Activated CD4-positive, alpha-beta memory T cell treated with anti-CD3 and anti-CD28 coated beads, Interleukin-2, amount 10 ng/mL, durations not matched to agents 7 days and 5 days (primary cell): ENCODE measurements at regions not wholly inside any gene's neighbourhood (a gene's known extent, or its start where the extent isn't known, plus 50 kb on each side); places are given as distances from the start of the nearest gene placed in this dataset.

Experiments
- CTCF ChIA-PET: fragments of 350-600 bp; sonication (Branson Sonifier 250); formaldehyde crosslinking; loops from one replicate; lab custom pipeline; 2021; ENCODE audit warnings: antibody characterized with exemption, inconsistent platforms; lab: Charles Lee
- POLR2A ChIA-PET: fragments of 350-600 bp; sonication (Branson Sonifier 250); formaldehyde crosslinking; loops from one replicate; lab custom pipeline; 2021; ENCODE audit warnings: antibody characterized with exemption; lab: Charles Lee
- DNase-seq: peaks from one replicate; pipeline ENCODE4 v3.0.0-alpha.2; 2020
- H3K27ac Mint-ChIP-seq: one replicate; pipeline ENCODE4 v1.8.0; 2021; ENCODE audit warnings: mild to moderate bottlenecking, mixed read lengths
- H3K27me3 Mint-ChIP-seq: one replicate; pipeline ENCODE4 v1.8.0; 2021; ENCODE audit warnings: mixed read lengths
- H3K36me3 Mint-ChIP-seq: one replicate; pipeline ENCODE4 v1.8.0; 2021; ENCODE audit warnings: low read depth, mixed read lengths
- H3K4me1 Mint-ChIP-seq: one replicate; pipeline ENCODE4 v1.8.0; 2021; ENCODE audit warnings: mixed read lengths
- H3K4me3 Mint-ChIP-seq: one replicate; pipeline ENCODE4 v1.8.0; 2021; ENCODE audit warnings: mild to moderate bottlenecking, mixed read lengths
- H3K9me3 Mint-ChIP-seq: one replicate; pipeline ENCODE4 v1.8.0; 2021; ENCODE audit warnings: mixed read lengths

DNA sequence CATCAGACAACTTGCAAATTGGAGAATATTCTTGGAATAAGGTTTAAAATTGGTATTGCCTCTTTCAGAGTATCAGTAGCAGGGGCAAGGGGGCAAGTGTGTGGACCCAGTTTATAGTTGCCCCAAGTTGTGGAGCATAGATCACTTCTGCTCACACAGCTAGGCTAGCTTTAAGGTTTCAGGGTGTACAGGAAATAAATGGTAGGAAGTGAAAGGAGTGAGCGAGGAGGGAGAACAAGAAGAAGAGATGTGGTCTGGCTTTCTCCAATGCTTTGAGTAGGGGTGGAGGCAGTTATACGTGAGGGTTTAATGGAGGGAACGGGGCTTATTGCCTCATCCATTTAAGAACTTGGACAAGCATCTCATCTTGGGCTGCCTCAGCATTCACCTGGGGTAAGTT is 290.0 kb upstream of the CFAP20DC start:
- ChIA-PET POLR2A (no interaction called here), CTCF (no interaction called here)
- Mint-ChIP-seq H3K27me3 (no peaks in the 10 kb centered on the region), H3K36me3 (no peaks in the 10 kb centered on the region), H3K4me3 (no peak overlapping the region), H3K9me3 (no peaks in the 10 kb centered on the region), H3K27ac (no peak overlapping the region), H3K4me1 (no peaks in the 10 kb centered on the region)
- no peak for DNase-seq

DNA sequence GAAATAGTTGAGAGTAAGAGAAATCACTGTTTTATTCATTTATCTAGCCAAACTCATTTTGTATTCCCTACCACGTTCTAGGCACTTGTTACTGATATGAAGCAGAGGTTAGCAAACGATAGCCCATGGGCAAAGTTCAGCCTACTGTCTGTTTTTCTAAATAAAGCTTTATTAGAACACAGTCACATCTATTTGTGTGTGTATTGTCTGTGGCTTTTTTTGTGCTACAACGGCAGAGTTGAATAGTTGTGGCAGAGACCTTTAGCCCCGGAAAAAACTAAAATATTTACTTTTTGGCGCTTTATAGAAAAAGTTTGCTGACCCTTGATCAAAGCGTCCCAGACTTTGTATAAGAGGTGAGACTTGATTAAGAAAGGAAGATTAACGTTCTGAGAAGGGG is 289.1 kb upstream of the CFAP20DC start:
- Mint-ChIP-seq H3K4me1 (no peaks in the 10 kb centered on the region), H3K36me3 (peaks cover 2% of the 10 kb centered on the region), H3K9me3 (peaks cover 2% of the 10 kb centered on the region), H3K27ac (no peak overlapping the region), H3K4me3 (no peak overlapping the region), H3K27me3 (no peaks in the 10 kb centered on the region)
- ChIA-PET POLR2A (no interaction called here), CTCF (no interaction called here)
- no peak for DNase-seq

DNA sequence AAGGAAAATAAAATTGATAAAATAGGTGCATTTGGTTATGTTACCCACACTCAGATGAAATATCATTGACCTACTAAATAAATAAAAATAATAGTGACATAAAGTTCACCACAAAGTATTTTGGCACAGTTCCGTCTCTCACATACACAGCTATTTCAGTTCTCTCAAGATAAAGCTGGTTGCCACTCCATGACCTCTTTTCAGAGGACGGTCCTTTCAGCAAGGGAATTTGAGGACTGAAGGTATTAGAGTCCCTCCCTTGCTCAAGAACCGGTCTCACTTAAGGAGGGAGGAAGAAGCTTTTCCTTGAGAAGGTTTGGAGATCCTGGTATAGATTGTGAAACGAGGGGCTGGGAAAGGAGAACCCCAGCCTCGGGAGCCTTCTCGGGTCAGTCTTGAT is 285.5 kb upstream of the CFAP20DC start:
- H3K9me3 Mint-ChIP-seq: peaks cover 4% of the 10 kb centered on the region
- DNase-seq: no peak
- H3K4me3 Mint-ChIP-seq: no peak overlapping the region
- H3K27me3 Mint-ChIP-seq: no peaks in the 10 kb centered on the region
- no peak overlapping the region for H3K27ac Mint-ChIP-seq
- no peaks in the 10 kb centered on the region for H3K4me1 Mint-ChIP-seq
- H3K36me3 Mint-ChIP-seq: peaks cover 2% of the 10 kb centered on the region
- CTCF ChIA-PET: no interaction called here
- POLR2A ChIA-PET: no interaction called here

DNA sequence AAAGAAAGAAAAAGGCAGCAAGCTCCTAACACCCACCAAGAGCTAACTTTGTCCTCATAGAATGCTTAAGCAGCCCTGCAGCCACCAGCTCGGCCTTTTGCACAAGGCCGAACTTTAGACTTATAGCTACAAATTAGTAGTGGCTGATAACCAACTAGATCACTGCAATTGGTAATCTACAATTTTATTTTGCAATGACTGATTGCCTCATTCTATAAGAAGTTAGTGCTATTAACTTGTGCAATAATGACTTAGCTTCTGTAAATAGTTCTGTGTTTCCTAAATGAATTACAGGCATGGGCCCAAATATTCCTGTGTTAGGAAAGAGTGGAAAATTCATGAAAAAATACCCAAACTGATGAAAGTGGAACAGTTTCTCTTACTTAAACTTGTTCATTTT is 284.8 kb upstream of the CFAP20DC start:
- peaks cover 2% of the 10 kb centered on the region for H3K36me3 Mint-ChIP-seq
- no peak for DNase-seq
- ChIA-PET CTCF (no interaction called here), POLR2A (no interaction called here)
- H3K4me1 Mint-ChIP-seq: no peaks in the 10 kb centered on the region
- no peak overlapping the region for H3K4me3 Mint-ChIP-seq
- H3K9me3 Mint-ChIP-seq: peaks cover 4% of the 10 kb centered on the region
- no peaks in the 10 kb centered on the region for H3K27me3 Mint-ChIP-seq
- H3K27ac Mint-ChIP-seq: no peak overlapping the region

DNA sequence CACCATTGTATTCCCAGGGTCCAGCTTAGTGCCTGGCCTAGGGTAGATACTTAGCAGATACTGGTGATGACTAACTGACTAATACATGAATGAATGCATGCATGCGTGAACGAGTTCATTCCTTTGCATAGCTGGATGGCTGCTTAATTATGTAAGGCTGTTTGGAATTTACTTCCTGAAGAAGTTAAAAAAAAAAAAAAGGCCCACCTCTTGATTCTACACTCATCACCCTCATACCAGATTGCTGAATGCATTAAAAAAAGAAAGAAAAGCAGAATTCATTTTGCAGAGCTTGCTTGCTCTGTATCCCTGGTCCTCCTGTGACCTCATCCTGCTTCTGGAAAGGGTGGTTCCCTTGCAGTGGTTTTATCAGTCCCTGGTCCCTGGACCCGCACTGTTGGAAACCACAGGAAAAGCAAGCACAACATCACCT is 277.6 kb upstream of the CFAP20DC start:
- no peaks in the 10 kb centered on the region for H3K36me3 Mint-ChIP-seq
- no peak overlapping the region for H3K27ac Mint-ChIP-seq
- ChIA-PET CTCF (interaction anchor here (1.8 kb wide), 1 partner anchor 13 kb away, joined by 5 read pairs; no protein-coding TSS in a partner anchor), POLR2A (no interaction called here)
- H3K4me1 Mint-ChIP-seq: no peaks in the 10 kb centered on the region
- no peaks in the 10 kb centered on the region for H3K9me3 Mint-ChIP-seq
- DNase-seq: no peak
- no peaks in the 10 kb centered on the region for H3K27me3 Mint-ChIP-seq
- H3K4me3 Mint-ChIP-seq: no peak overlapping the region

DNA sequence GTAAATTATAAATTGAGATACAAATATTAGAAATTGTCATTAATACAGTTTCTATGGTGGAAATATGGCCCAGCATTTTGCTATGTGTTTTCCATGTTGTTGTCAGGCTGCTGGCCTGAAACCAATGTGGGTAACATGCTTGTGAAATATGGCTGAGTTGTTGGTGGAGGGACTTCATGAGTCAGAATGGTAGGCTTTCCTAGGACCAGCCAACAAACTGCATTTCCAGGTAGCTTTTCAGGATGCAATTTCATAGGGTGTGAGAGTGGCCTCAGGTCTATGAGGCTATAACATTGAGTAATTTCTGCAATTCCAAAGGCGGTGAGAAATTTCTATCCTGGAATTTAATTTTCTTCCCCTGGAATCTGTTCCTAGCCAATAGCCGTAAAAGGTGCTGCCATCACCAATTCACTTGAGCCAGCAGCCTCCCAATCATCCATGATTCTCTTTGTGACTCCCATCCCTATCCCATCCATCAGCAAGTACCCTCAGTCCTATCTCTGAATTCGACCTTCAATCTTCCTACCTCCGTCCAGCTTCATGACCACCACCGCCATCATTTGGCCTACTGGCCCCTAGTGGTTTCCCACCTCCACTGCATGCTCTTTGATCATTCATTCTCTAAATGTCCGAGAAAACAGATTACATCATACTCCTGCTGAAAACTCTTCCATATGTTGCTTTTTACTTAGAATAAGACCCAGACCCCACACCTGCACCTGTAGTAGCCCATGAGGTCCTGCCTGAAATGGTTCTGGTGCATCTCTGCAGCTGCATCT is 276.6 kb upstream of the CFAP20DC start:
- POLR2A ChIA-PET: no interaction called here
- Mint-ChIP-seq H3K27me3 (no peaks in the 10 kb centered on the region), H3K4me3 (no peak overlapping the region), H3K36me3 (no peaks in the 10 kb centered on the region), H3K9me3 (no peaks in the 10 kb centered on the region), H3K27ac (no peak overlapping the region), H3K4me1 (no peaks in the 10 kb centered on the region)
- no peak for DNase-seq
- CTCF ChIA-PET: no interaction called here

DNA sequence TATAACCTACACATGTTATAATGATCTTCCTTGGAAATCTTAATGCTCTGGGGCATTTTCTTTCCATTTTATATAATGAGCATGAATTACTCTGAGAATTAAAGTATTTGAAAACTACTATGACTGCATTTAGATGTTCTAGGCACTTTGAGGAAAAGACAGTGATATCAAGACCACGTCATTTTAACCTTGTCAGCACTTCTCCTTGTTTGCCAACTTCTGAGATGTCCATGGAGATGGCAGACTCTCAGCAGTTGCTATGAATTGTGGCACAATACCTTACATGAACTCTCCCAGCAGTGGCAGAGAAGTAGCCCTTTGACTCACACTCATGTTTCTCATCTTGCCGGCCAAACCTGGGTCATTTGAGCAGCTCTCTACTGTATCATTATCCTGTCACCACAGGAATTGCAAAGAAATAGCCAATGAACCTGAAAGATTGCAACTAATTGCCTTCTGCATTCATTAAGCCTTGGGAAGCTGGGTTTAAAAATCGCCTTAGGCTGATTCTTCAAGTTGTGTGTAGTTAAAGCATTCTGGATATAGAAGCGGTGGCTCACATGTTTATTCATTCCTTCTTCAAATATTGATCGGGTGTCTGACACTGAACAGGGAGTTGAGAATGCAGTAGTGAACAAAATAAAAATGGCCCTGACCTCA is 272.2 kb upstream of the CFAP20DC start:
- CTCF ChIA-PET: no interaction called here
- Mint-ChIP-seq H3K4me1 (no peaks in the 10 kb centered on the region), H3K27ac (no peak overlapping the region), H3K4me3 (no peak overlapping the region), H3K36me3 (no peaks in the 10 kb centered on the region), H3K9me3 (no peaks in the 10 kb centered on the region), H3K27me3 (no peaks in the 10 kb centered on the region)
- DNase-seq: no peak
- POLR2A ChIA-PET: no interaction called here

DNA sequence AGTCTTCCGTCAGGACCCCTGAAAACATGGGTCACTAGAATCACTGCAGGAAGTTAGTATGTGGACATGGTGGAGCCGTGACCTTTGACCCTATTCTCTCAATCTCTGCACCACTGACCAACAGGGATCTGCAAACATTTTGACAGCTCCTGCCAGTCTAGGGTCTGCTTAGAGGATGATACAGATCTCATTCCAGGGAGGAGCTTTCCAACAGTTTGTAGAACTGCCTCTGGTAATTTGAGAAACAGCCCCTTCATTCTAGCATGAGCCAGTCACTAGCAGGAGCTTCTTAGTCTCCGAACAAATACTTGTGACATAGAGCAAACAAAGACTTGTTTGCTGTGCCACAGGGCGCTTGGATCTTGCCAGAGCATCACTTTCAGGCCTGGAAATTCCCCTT is 270.3 kb upstream of the CFAP20DC start:
- peaks cover 5% of the 10 kb centered on the region for H3K4me1 Mint-ChIP-seq
- POLR2A ChIA-PET: no interaction called here
- no peak for DNase-seq
- no peaks in the 10 kb centered on the region for H3K36me3 Mint-ChIP-seq
- H3K9me3 Mint-ChIP-seq: no peaks in the 10 kb centered on the region
- no peak overlapping the region for H3K27ac Mint-ChIP-seq
- CTCF ChIA-PET: interaction anchor here (1.6 kb wide), 1 partner anchor 15 kb away, joined by 3 read pairs; no protein-coding TSS in a partner anchor
- no peaks in the 10 kb centered on the region for H3K27me3 Mint-ChIP-seq
- no peak overlapping the region for H3K4me3 Mint-ChIP-seq

DNA sequence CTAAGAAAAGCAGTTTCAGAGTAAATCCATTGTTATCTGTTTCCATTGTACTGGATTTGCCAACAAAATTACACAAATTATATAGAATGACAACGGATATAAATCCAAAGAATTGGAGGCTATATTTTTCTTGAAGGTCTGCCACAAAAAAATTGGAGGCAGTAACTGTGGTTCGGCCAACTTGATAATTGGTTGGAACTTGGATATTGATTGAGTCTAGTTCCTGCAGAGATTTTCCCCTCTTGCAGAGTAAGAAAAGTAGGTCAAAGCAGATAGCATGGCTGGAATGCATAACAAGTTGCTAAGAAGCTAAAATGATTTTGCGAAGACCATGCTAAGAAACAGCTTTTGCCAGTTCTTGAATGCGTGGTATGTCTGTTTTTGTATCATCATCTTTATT is 269.6 kb upstream of the CFAP20DC start:
- POLR2A ChIA-PET: no interaction called here
- Mint-ChIP-seq H3K27me3 (no peaks in the 10 kb centered on the region), H3K4me1 (peaks cover 5% of the 10 kb centered on the region), H3K9me3 (no peaks in the 10 kb centered on the region), H3K27ac (no peak overlapping the region), H3K4me3 (no peak overlapping the region), H3K36me3 (no peaks in the 10 kb centered on the region)
- DNase-seq: no peak
- CTCF ChIA-PET: interaction anchor here (1.6 kb wide), 1 partner anchor 14 kb away, joined by 3 read pairs; no protein-coding TSS in a partner anchor

DNA sequence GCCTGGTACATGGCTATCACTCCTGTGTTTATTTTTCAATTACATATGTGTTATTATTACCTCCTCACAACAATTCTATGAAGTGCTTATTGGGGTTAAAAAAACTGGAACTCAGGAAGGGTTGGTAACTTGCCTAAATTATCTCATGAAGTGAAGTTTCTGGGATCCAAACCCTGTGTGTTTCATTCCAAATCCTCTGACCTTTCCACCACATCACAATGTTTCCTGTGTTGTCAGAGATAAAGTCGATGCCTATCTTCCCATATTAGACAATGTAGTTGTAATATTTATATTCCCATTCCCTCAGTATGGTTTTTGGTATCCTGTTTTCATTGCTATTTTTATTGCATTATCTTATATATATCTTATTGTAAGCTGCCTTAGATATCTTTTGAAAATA is 269.1 kb upstream of the CFAP20DC start:
- ChIA-PET POLR2A (no interaction called here), CTCF (interaction anchor here (1.6 kb wide), 1 partner anchor 14 kb away, joined by 3 read pairs; no protein-coding TSS in a partner anchor)
- Mint-ChIP-seq H3K9me3 (no peaks in the 10 kb centered on the region), H3K27ac (no peak overlapping the region), H3K4me3 (no peak overlapping the region), H3K4me1 (peaks cover 7% of the 10 kb centered on the region), H3K36me3 (no peaks in the 10 kb centered on the region), H3K27me3 (no peaks in the 10 kb centered on the region)
- DNase-seq: no peak

DNA sequence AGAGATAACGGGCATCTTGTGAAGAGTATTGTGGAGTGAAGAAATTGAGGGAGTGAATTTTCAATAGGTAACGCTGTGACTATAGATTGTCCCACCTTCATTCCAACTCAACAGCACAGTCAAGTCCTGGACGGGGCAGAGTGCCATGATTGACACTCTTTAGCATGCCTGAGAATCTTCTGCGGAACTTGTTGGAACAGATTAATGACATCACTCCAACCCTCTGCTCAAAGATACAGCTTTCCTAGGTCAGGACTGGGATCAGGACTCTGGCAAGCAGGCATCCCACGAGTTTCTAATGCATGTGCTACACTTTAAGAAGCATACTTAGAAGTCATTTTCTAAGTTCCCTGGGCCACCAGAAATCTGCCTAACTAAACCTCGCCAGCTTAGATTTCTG is 267.6 kb upstream of the CFAP20DC start:
- H3K4me3 Mint-ChIP-seq: no peak overlapping the region
- H3K36me3 Mint-ChIP-seq: no peaks in the 10 kb centered on the region
- ChIA-PET POLR2A (no interaction called here), CTCF (no interaction called here)
- no peak overlapping the region for H3K27ac Mint-ChIP-seq
- H3K4me1 Mint-ChIP-seq: peaks cover 7% of the 10 kb centered on the region
- no peak for DNase-seq
- no peaks in the 10 kb centered on the region for H3K9me3 Mint-ChIP-seq
- H3K27me3 Mint-ChIP-seq: no peaks in the 10 kb centered on the region

DNA sequence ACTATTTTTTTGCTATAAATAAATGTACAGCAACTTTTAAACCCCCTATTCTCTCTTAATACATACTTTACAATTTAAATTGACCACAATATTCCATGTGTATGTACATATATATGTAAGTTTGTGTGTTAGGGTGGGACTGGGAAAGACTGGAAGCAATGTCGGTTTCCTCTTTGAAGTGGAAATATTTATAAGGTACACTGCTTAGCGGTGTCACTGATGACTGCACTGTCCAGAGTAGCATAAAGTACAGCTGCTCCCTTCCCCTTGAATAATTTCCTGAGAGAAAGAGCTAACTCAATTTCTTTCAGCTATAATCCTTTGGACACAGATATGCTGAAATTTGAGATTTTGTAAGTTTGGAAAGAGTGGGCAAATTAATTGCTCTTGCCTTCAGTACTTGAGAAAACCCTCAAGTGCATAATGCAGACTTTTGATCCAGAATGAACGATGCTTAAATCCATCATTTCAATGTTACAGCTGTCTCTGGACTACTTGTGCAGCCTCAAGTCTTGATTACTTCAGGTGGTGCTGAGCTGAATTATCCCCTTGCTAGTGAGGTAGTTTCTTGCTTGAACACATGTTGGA is 267.0 kb upstream of the CFAP20DC start:
- DNase-seq: no peak
- Mint-ChIP-seq H3K27me3 (no peaks in the 10 kb centered on the region), H3K36me3 (no peaks in the 10 kb centered on the region), H3K4me3 (no peak overlapping the region), H3K9me3 (no peaks in the 10 kb centered on the region), H3K4me1 (peaks cover 7% of the 10 kb centered on the region), H3K27ac (no peak overlapping the region)
- ChIA-PET CTCF (no interaction called here), POLR2A (no interaction called here)

DNA sequence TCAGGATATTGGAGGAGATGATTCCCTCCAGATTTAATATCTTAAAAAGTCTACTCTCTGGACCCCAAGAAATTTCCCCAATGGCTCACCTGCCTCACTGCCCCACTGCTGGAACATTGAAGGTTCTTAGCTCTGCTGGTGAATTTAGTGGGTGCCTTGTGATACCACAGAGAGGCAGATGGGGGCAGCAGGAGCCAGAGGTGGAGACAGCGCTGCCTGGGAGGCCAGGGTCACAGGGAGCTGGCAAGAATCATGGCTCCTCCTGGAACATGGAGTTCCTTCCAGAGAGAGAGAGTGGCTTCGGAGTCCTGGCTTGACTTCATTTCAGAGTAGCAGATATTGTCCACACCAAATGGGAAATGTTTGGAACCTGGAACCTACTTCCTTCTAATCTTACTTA is 263.5 kb upstream of the CFAP20DC start:
- Mint-ChIP-seq H3K4me1 (peaks cover 10% of the 10 kb centered on the region), H3K27ac (no peak overlapping the region), H3K4me3 (no peak overlapping the region), H3K27me3 (no peaks in the 10 kb centered on the region), H3K36me3 (no peaks in the 10 kb centered on the region), H3K9me3 (no peaks in the 10 kb centered on the region)
- ChIA-PET CTCF (interaction anchor here (1.0 to 2.2 kb wide), 17 partner anchors 11 to 773 kb away, joined by 3 to 14 read pairs (median 4); no protein-coding TSS in a partner anchor), POLR2A (interaction anchor here (1.3 kb wide), 1 partner anchor 138 kb away, joined by 3 read pairs; no protein-coding TSS in a partner anchor)
- DNase-seq: peak; percentile 48
